GM23248 (cell line): ENCODE measurements at regions not wholly inside any gene's neighbourhood (a gene's known extent, or its start where the extent isn't known, plus 50 kb on each side); places are given as distances from the start of the nearest gene placed in this dataset.

Source experiments
- EZH2 ChIP-seq: fragments of 200-600 bp; sonication (generic); IDR thresholded peaks from 2 replicates; pipeline ENCODE4 v1.6.1; 2018; ENCODE audit warnings: antibody characterized with exemption, mild to moderate bottlenecking; ENCODE audit not compliant: insufficient read depth, poor library complexity, severe bottlenecking
- EZH2phosphoT487 ChIP-seq: fragments of 200-600 bp; sonication (generic); IDR thresholded peaks from 2 replicates; pipeline ENCODE4 v1.6.1; 2018; ENCODE audit warnings: antibody characterized with exemption, moderate library complexity, mild to moderate bottlenecking, low read depth; ENCODE audit not compliant: insufficient read depth

- TF ChIP-seq EZH2 (no peak), EZH2phosphoT487 (no peak)
Observed at GRCh38 chr13:27847669-27848068, 55.4 kb downstream of the GSX1 start.
